A673 (cell line): ENCODE measurements at regions not wholly inside any gene's neighbourhood (a gene's known extent, or its start where the extent isn't known, plus 50 kb on each side); places are given as distances from the start of the nearest gene placed in this dataset.

Experiments used
- BruUV-seq: library from RNA; stranded (reverse); fragments of 400-500 nt; replicated peaks from 2 replicates; lab custom pipeline; 2021; lab: Mats Ljungman, UMichigan
- CTCF ChIA-PET: fragments of 300-600 bp; sonication (Branson Sonifier 250); formaldehyde crosslinking; loops from one replicate; lab custom pipeline; 2022; ENCODE audit warnings: antibody characterized with exemption; lab: Charles Lee
- POLR2A ChIA-PET: fragments of 300-600 bp; sonication (Branson Sonifier 250); formaldehyde crosslinking; loops from one replicate; lab custom pipeline; 2022; ENCODE audit warnings: antibody characterized with exemption; ENCODE audit not compliant: low non-redundant PET; lab: Charles Lee
- DNase-seq: peaks from one replicate; pipeline ENCODE4 v3.0.0-alpha.2; 2015; ENCODE audit warnings: low spot score
- H3K27ac ChIP-seq: fragments of 200-600 bp; sonication (generic); 2 replicates; pipeline ENCODE4 v1.5.1; 2016; ENCODE audit warnings: mixed run types, low read depth, mild to moderate bottlenecking, mixed read lengths, antibody characterized with exemption, low read length; ENCODE audit not compliant: poor library complexity, severe bottlenecking
- H3K27me3 ChIP-seq: fragments of 200-600 bp; sonication (generic); replicated peaks from 2 replicates; pipeline ENCODE4 v1.6.1; 2017; ENCODE audit warnings: mixed run types, low read depth, mild to moderate bottlenecking, mixed read lengths, antibody characterized with exemption, low read length; ENCODE audit not compliant: insufficient read depth, poor library complexity
- H3K36me3 ChIP-seq: fragments of 200-600 bp; sonication (generic); 2 replicates; pipeline ENCODE4 v1.6.1; 2016; ENCODE audit warnings: mixed run types, mild to moderate bottlenecking, mixed read lengths, antibody characterized with exemption, low read length; ENCODE audit not compliant: insufficient read depth, poor library complexity, severe bottlenecking
- H3K4me1 ChIP-seq: fragments of 200-600 bp; sonication (generic); 2 replicates; pipeline ENCODE4 v1.6.1; 2017; ENCODE audit warnings: mixed run types, mild to moderate bottlenecking, mixed read lengths, antibody characterized with exemption, low read length; ENCODE audit not compliant: insufficient read depth, poor library complexity, severe bottlenecking
- H3K4me3 ChIP-seq: fragments of 200-600 bp; sonication (generic); 2 replicates; pipeline ENCODE4 v1.5.1; 2016; ENCODE audit warnings: low read depth, mixed run types, mild to moderate bottlenecking, mixed read lengths, low read length; ENCODE audit not compliant: poor library complexity, severe bottlenecking
- H3K9me3 ChIP-seq: fragments of 200-600 bp; sonication (generic); 2 replicates; pipeline ENCODE4 v1.6.1; 2016; ENCODE audit warnings: mixed run types, low read depth, mild to moderate bottlenecking, mixed read lengths, antibody characterized with exemption, low read length; ENCODE audit not compliant: poor library complexity, severe bottlenecking
- CTCF ChIP-seq: fragments of 300-800, 200-600 bp; sonication (generic); conservative IDR thresholded peaks from 2 replicates; pipeline ENCODE4 v1.5.1; 2017; ENCODE audit warnings: low read depth, mild to moderate bottlenecking, antibody characterized with exemption, low read length, moderate library complexity, mixed read lengths
- EZH2 ChIP-seq: fragments of 200-600 bp; sonication (generic); IDR thresholded peaks from 2 replicates; pipeline ENCODE4 v1.6.1; 2017; ENCODE audit warnings: borderline replicate concordance, low read depth, mild to moderate bottlenecking, mixed read lengths, antibody characterized with exemption, low read length; ENCODE audit not compliant: poor library complexity, severe bottlenecking
- intact Hi-C: fragments of 100-400 bp; cut with micrococcal nuclease; formaldehyde crosslinking; loops from one replicate; pipeline ENCODE4 v1.10.0; 2022; ENCODE audit not compliant: unreplicated experiment

- no peaks in the 10 kb centered on the region for H3K4me1 ChIP-seq
- intact Hi-C loops = no loop called here
- H3K9me3 ChIP-seq = no peaks in the 10 kb centered on the region
- ChIA-PET POLR2A (no interaction called here), CTCF (no interaction called here)
- BruUV-seq = no TSS peak
- no peak for DNase-seq
- H3K4me3 ChIP-seq = no peak overlapping the region
- H3K36me3 ChIP-seq = no peaks in the 10 kb centered on the region
- no peak overlapping the region for H3K27ac ChIP-seq
- H3K27me3 ChIP-seq = peaks cover 25% of the 10 kb centered on the region
- TF ChIP-seq EZH2 = no peak
Measured at GRCh38 chr12:66775871-66776270, 97.0 kb upstream of the GRIP1 start.

- POLR2A ChIA-PET = no interaction called here
- no peaks in the 10 kb centered on the region for H3K4me1 ChIP-seq
Measured at GRCh38 chr12:66776974-66777373, 98.1 kb upstream of the GRIP1 start.

GRCh38 chr12:66779466-66779865, 100.6 kb upstream of the GRIP1 start:
- Histone ChIP-seq H3K27ac (no peak overlapping the region), H3K4me3 (no peak overlapping the region), H3K4me1 (no peaks in the 10 kb centered on the region), H3K27me3 (peaks cover 25% of the 10 kb centered on the region), H3K36me3 (no peaks in the 10 kb centered on the region), H3K9me3 (no peaks in the 10 kb centered on the region)
- intact Hi-C loops = no loop called here
- no TSS peak for BruUV-seq
- TF ChIP-seq CTCF = no peak
- TF ChIP-seq EZH2 = no peak
- no peak for DNase-seq
- POLR2A ChIA-PET = no interaction called here
- CTCF ChIA-PET = no interaction called here

More at GRCh38 chr12:66776974-66777373, 98.1 kb upstream of the GRIP1 start:
- CTCF ChIA-PET = no interaction called here
- intact Hi-C loops = no loop called here
- Histone ChIP-seq H3K27ac (no peak overlapping the region), H3K9me3 (no peaks in the 10 kb centered on the region), H3K4me3 (no peak overlapping the region), H3K36me3 (no peaks in the 10 kb centered on the region), H3K27me3 (peaks cover 25% of the 10 kb centered on the region)
- TF ChIP-seq CTCF (no peak), EZH2 (no peak)
- DNase-seq = no peak
- BruUV-seq = no TSS peak

GRCh38 chr12:66786531-66787308, 107.8 kb upstream of the GRIP1 start:
- intact Hi-C loops = no loop called here
- Histone ChIP-seq H3K36me3 (no peaks in the 10 kb centered on the region), H3K27ac (no peak overlapping the region), H3K4me1 (no peaks in the 10 kb centered on the region), H3K9me3 (no peaks in the 10 kb centered on the region), H3K27me3 (peaks cover 21% of the 10 kb centered on the region), H3K4me3 (no peak overlapping the region)
- DNase-seq = no peak
- no TSS peak for BruUV-seq
- TF ChIP-seq CTCF (no peak), EZH2 (no peak)
- ChIA-PET POLR2A (no interaction called here), CTCF (no interaction called here)
